ENCODE measurements at regions not wholly inside any gene's neighbourhood (a gene's known extent, or its start where the extent isn't known, plus 50 kb on each side); places are given as distances from the start of the nearest gene placed in this dataset.

DNA sequence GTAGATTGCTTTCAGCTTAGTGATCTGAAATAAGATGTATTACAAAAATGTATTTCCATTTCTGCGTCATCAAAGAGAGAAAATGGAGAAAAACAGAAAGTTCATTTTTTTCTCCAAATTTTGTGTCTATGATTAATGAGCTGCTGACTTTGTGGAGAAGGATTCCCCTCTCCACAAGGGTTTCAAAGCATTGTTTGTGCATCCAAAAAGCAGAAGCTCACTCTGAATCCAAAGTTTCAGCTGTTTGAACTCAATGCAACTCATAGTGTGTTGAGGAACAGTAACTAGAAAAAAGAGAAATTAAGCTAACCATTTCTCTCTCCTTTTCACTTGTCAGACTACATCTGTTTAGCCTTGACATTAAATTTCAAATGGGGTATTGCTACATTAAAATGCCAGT lies 62.9 kb upstream of the SLC7A11 start:
- Histone ChIP-seq H3K9me3 (ENCODE audit: control insufficient read depth, insufficient read depth, low read length) (no peaks in the 10 kb centered on the region), H3K27ac (ENCODE audit: low read depth, low read length) (no peak overlapping the region), H3K27me3 (ENCODE audit: control insufficient read depth, insufficient read depth, low read length) (no peaks in the 10 kb centered on the region), H3K4me3 (ENCODE audit: low read depth, low read length) (no peak overlapping the region)
- ChIA-PET CTCF (no interaction called here), POLR2A (no interaction called here)
- TF ChIP-seq, protein P1, sequence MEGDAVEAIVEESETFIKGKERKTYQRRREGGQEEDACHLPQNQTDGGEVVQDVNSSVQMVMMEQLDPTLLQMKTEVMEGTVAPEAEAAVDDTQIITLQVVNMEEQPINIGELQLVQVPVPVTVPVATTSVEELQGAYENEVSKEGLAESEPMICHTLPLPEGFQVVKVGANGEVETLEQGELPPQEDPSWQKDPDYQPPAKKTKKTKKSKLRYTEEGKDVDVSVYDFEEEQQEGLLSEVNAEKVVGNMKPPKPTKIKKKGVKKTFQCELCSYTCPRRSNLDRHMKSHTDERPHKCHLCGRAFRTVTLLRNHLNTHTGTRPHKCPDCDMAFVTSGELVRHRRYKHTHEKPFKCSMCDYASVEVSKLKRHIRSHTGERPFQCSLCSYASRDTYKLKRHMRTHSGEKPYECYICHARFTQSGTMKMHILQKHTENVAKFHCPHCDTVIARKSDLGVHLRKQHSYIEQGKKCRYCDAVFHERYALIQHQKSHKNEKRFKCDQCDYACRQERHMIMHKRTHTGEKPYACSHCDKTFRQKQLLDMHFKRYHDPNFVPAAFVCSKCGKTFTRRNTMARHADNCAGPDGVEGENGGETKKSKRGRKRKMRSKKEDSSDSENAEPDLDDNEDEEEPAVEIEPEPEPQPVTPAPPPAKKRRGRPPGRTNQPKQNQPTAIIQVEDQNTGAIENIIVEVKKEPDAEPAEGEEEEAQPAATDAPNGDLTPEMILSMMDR (IDR thresholded peaks at IDR 0.05; ENCODE audit: low read depth, low read length): no peak
- DNase-seq (ENCODE audit: low read depth, low spot score): no peak

DNA sequence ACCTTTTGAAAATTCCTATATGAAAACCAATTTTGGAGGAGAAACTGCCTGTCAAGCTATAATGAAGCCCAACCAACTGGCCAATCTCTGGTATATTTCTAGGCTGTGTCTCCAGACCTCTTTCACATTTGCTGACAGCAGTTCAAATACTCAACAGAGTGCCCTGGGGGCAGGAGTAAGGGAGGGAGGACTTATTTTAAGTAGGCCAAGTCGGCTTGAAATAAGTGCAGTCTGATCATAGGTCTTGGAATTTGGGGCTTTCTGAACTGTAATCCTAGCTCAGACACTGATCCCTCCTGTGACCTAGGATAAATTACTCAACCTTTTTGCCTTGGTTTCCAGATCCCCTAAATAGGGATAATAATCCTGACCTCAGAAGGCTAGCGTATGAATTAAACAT lies 59.4 kb upstream of the SLC7A11 start:
- ChIA-PET CTCF (no interaction called here), POLR2A (no interaction called here)
- Histone ChIP-seq H3K27me3 (ENCODE audit: control insufficient read depth, insufficient read depth, low read length) (no peaks in the 10 kb centered on the region), H3K27ac (ENCODE audit: low read depth, low read length) (no peak overlapping the region), H3K9me3 (ENCODE audit: control insufficient read depth, insufficient read depth, low read length) (no peaks in the 10 kb centered on the region), H3K4me3 (ENCODE audit: low read depth, low read length) (no peak overlapping the region)
- DNase-seq (ENCODE audit: low read depth, low spot score): no peak
- TF ChIP-seq, protein P1 (IDR thresholded peaks at IDR 0.05; ENCODE audit: low read depth, low read length): no peak

- Histone ChIP-seq H3K4me3 (ENCODE audit: low read depth, low read length) (no peak overlapping the region), H3K27ac (ENCODE audit: low read depth, low read length) (no peak overlapping the region), H3K27me3 (ENCODE audit: control insufficient read depth, insufficient read depth, low read length) (no peaks in the 10 kb centered on the region), H3K9me3 (ENCODE audit: control insufficient read depth, insufficient read depth, low read length) (no peaks in the 10 kb centered on the region)
- DNase-seq (ENCODE audit: low read depth, low spot score): no peak
- POLR2A ChIA-PET: no interaction called here
- CTCF ChIA-PET: no interaction called here
- TF ChIP-seq, protein P1 (IDR thresholded peaks at IDR 0.05; ENCODE audit: low read depth, low read length): no peak
Observed at GRCh38 chr4:138300616-138301015, 58.5 kb upstream of the SLC7A11 start.

DNA sequence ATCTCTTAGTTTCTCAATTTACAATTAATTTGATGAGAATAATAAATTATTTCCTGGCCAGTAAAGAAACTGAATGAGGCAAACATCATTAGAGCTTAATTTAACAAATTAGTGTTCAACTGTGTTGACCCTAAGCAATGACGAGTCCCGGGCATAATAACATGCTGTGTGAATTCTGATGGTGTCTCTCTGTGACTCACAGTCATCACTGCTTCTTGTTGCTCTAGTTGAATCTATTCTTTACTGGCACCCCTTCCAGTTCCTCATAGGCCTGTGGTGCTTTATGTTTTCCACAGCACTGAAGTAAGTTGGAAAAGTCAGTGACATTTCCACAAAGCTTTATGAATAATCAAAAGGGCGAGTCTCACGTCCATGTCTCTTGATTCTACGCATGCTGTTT lies 57.7 kb upstream of the SLC7A11 start:
- Histone ChIP-seq H3K27me3 (ENCODE audit: control insufficient read depth, insufficient read depth, low read length) (no peaks in the 10 kb centered on the region), H3K27ac (ENCODE audit: low read depth, low read length) (no peak overlapping the region), H3K9me3 (ENCODE audit: control insufficient read depth, insufficient read depth, low read length) (no peaks in the 10 kb centered on the region), H3K4me3 (ENCODE audit: low read depth, low read length) (no peak overlapping the region)
- POLR2A ChIA-PET: no interaction called here
- TF ChIP-seq, protein P1 (IDR thresholded peaks at IDR 0.05; ENCODE audit: low read depth, low read length): no peak
- DNase-seq (ENCODE audit: low read depth, low spot score): no peak
- CTCF ChIA-PET: interaction anchor here (0.8 kb wide), 1 partner anchor 117 kb away, joined by 3 read pairs; no protein-coding TSS in a partner anchor

GRCh38 chr4:138298866-138299265 lies 56.7 kb upstream of the SLC7A11 start:
- TF ChIP-seq, protein P1 (IDR thresholded peaks at IDR 0.05; ENCODE audit: low read depth, low read length): no peak
- POLR2A ChIA-PET: no interaction called here
- no peak overlapping the region for H3K27ac ChIP-seq (ENCODE audit: low read depth, low read length)
- H3K9me3 ChIP-seq (ENCODE audit: control insufficient read depth, insufficient read depth, low read length): no peaks in the 10 kb centered on the region
- no peaks in the 10 kb centered on the region for H3K27me3 ChIP-seq (ENCODE audit: control insufficient read depth, insufficient read depth, low read length)
- no peak for DNase-seq (ENCODE audit: low read depth, low spot score)
- H3K4me3 ChIP-seq (ENCODE audit: low read depth, low read length): no peak overlapping the region
- CTCF ChIA-PET: no interaction called here
